Stimulated activated naive CD8-positive, alpha-beta T cell treated with anti-CD3 and anti-CD28 coated beads, Interleukin-15, amount 100 ng/mL, for 72 hours (primary cell): ENCODE measurements at regions not wholly inside any gene's neighbourhood (a gene's known extent, or its start where the extent isn't known, plus 50 kb on each side); places are given as distances from the start of the nearest gene placed in this dataset.

Experiments
- ATAC-seq: fragments of 150-1000 bp; cut with Tn5 transposase; 2 replicates; pipeline ENCODE4 v1.10.0; 2021; ENCODE audit warnings: mild to moderate bottlenecking, moderate library complexity
- DNase-seq, 2 donors: peaks; one replicate each; pipeline ENCODE4 v3.0.0; 2021 to 2022
- H3K27ac Mint-ChIP-seq, 2 donors: one replicate each; pipeline ENCODE4 v1.8.0; 2022; ENCODE audit warnings: mild to moderate bottlenecking in 2 of 2, mixed read lengths in 2 of 2, moderate library complexity in 2 of 2
- H3K27me3 Mint-ChIP-seq: one replicate; pipeline ENCODE4 v1.8.0; 2022; ENCODE audit warnings: mixed read lengths
- H3K4me1 Mint-ChIP-seq: one replicate; pipeline ENCODE4 v1.8.0; 2022; ENCODE audit warnings: mild to moderate bottlenecking, mixed read lengths
- H3K4me3 Mint-ChIP-seq, 2 donors: one replicate each; pipeline ENCODE4 v1.8.0; 2022; ENCODE audit warnings: mild to moderate bottlenecking in 2 of 2, mixed read lengths in 2 of 2, moderate library complexity in 1 of 2
- H3K9me3 Mint-ChIP-seq, 2 donors: one replicate each; pipeline ENCODE4 v1.8.0; 2022; ENCODE audit warnings: mixed read lengths in 2 of 2

GRCh38 chr4:58636381-58636780 is 1526.2 kb upstream of the IGFBP7 start:
- Mint-ChIP-seq H3K27me3 (no peaks in the 10 kb centered on the region), H3K9me3 (peaks cover 13 to 27% of the 10 kb centered on the region in 2 donors), H3K27ac (no peak overlapping the region), H3K4me1 (no peaks in the 10 kb centered on the region), H3K4me3 (no peak overlapping the region)
- ATAC-seq (no peak), DNase-seq (no peak)

- ATAC-seq (no peak), DNase-seq (no peak)
- no peak overlapping the region for H3K4me3 Mint-ChIP-seq
- H3K27me3 Mint-ChIP-seq = no peaks in the 10 kb centered on the region
- H3K27ac Mint-ChIP-seq = no peak overlapping the region
- H3K4me1 Mint-ChIP-seq = no peaks in the 10 kb centered on the region
- H3K9me3 Mint-ChIP-seq = peaks cover 0 to 6% of the 10 kb centered on the region in 2 donors
Measured at GRCh38 chr4:58617226-58617625, 1507.0 kb upstream of the IGFBP7 start.

DNA sequence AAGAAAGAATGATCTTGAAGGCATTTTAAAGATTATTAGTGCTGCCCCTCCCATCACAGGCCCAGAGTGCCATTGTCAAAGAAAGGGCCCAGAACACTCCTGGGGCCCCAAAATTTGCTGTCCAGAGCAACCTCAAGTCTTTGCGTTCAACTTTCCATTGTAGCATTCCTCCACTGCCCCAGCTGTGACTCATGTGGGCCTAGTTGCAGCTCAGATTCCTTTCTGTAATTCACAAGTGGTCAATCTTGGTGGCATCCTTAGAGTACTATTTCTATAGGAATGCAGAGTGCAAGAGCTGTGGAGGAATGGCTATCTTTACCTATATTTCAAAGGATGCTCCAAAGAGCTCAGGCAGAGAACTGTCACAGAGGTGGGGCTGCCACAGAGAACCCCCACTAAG is 1500.8 kb upstream of the IGFBP7 start:
- Mint-ChIP-seq H3K27me3 (no peaks in the 10 kb centered on the region), H3K4me1 (no peaks in the 10 kb centered on the region), H3K4me3 (no peak overlapping the region), H3K9me3 (peaks cover 7 to 9% of the 10 kb centered on the region in 2 donors), H3K27ac (no peak overlapping the region)
- ATAC-seq = no peak
- no peak for DNase-seq

GRCh38 chr4:58606303-58606702 is 1496.1 kb upstream of the IGFBP7 start:
- H3K27me3 Mint-ChIP-seq = no peaks in the 10 kb centered on the region
- ATAC-seq = no peak

GRCh38 chr4:58603951-58604350 is 1493.8 kb upstream of the IGFBP7 start:
- H3K27me3 Mint-ChIP-seq = no peaks in the 10 kb centered on the region
- peaks cover 6 to 10% of the 10 kb centered on the region in 2 donors for H3K9me3 Mint-ChIP-seq

More at GRCh38 chr4:58606303-58606702, 1496.1 kb upstream of the IGFBP7 start:
- H3K9me3 Mint-ChIP-seq = peaks cover 6 to 14% of the 10 kb centered on the region in 2 donors
- no peaks in the 10 kb centered on the region for H3K4me1 Mint-ChIP-seq
- H3K4me3 Mint-ChIP-seq = no peak overlapping the region
- DNase-seq = no peak
- H3K27ac Mint-ChIP-seq = no peak overlapping the region

DNA sequence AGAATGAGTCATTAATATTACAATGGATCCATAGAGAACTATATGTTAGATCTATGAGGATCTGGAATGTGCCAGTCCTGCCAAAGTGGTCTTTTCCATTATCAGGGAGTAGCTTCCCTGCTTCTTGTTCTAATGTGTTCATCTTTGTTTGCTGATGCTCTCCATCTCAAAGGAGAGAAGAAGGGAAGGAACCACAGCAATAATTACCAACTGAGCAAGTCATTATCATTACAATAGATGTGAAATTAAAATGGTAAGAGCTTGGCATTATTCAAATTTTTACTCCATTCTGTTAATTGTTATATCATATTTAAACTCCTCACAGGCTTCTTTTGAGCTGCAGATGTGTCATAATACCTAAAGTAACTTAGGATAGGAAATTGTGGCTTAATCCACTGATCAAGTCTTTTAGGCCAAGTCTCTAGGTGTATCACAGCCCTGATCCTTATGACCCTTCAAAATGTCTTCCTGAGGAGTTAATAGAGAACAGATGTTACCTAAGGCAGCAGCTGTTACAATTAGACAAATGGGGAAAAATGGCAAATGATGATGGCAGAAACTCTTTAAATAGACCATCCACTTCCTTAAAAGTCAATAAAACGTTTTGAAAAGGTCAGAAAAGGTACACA is 1492.7 kb upstream of the IGFBP7 start:
- Mint-ChIP-seq H3K27me3 (no peaks in the 10 kb centered on the region), H3K4me3 (no peak overlapping the region), H3K27ac (no peak overlapping the region), H3K9me3 (peaks cover 6 to 10% of the 10 kb centered on the region in 2 donors), H3K4me1 (no peaks in the 10 kb centered on the region)
- ATAC-seq (no peak), DNase-seq (no peak)

More at GRCh38 chr4:58603951-58604350, 1493.8 kb upstream of the IGFBP7 start:
- H3K4me1 Mint-ChIP-seq = no peaks in the 10 kb centered on the region
- ATAC-seq = no peak
- H3K27ac Mint-ChIP-seq = no peak overlapping the region
- no peak for DNase-seq
- H3K4me3 Mint-ChIP-seq = no peak overlapping the region

DNA sequence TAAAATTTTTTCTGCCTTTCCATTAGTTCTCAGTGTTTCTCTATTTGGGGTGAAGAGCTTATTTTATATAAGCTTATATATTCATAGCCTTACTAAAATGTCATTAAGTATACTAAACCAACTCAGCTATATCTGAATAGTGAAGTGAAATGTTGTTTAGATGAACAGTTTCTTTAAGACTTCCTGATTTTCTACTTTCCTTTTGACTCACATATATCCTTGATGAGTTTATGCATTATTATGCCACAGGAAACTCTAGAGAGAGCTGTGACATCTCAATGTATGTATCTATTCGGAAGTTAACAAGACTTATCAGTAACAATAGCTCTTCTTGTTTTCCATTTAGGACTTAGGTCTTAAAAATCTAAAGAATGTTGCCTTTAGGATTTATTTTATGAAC is 1491.8 kb upstream of the IGFBP7 start:
- Mint-ChIP-seq H3K27ac (no peak overlapping the region), H3K4me3 (no peak overlapping the region), H3K27me3 (no peaks in the 10 kb centered on the region), H3K9me3 (peaks cover 8 to 10% of the 10 kb centered on the region in 2 donors), H3K4me1 (no peaks in the 10 kb centered on the region)
- DNase-seq (no peak), ATAC-seq (no peak)

GRCh38 chr4:58600290-58600689 is 1490.1 kb upstream of the IGFBP7 start:
- DNase-seq (no peak), ATAC-seq (no peak)
- H3K27me3 Mint-ChIP-seq = no peaks in the 10 kb centered on the region
- H3K27ac Mint-ChIP-seq = no peak overlapping the region
- peaks cover 10 to 14% of the 10 kb centered on the region in 2 donors for H3K9me3 Mint-ChIP-seq
- H3K4me3 Mint-ChIP-seq = no peak overlapping the region
- H3K4me1 Mint-ChIP-seq = no peaks in the 10 kb centered on the region

DNA sequence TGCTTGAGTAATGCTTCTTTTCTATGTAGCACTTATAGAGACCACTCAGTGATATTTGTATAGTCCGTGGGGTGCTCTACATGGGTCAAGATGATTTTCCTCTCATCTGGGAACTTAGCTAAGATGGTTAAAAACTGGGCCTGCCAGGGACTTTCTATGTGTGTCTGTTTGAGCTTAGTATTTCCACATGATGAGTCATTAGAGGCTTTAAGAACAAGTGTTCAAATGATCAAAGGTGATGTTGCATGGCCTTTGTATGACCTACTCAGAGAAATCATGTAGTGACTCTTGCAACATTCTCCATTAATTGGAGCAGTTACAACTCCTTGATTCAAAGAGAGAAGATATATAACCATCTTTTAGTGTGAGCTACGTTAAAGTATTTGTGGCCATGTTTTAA is 1480.5 kb upstream of the IGFBP7 start:
- Mint-ChIP-seq H3K4me3 (no peak overlapping the region), H3K4me1 (no peaks in the 10 kb centered on the region), H3K27ac (no peak overlapping the region), H3K9me3 (peaks cover 9 to 15% of the 10 kb centered on the region in 2 donors), H3K27me3 (no peaks in the 10 kb centered on the region)
- DNase-seq = no peak
- no peak for ATAC-seq

GRCh38 chr4:58587856-58588255 is 1477.7 kb upstream of the IGFBP7 start:
- Mint-ChIP-seq H3K4me3 (no peak overlapping the region), H3K9me3 (peaks cover 22 to 26% of the 10 kb centered on the region in 2 donors), H3K4me1 (no peaks in the 10 kb centered on the region), H3K27ac (no peak overlapping the region), H3K27me3 (no peaks in the 10 kb centered on the region)
- ATAC-seq (no peak), DNase-seq (no peak)

GRCh38 chr4:58566260-58566659 is 1456.1 kb upstream of the IGFBP7 start:
- Mint-ChIP-seq H3K4me1 (no peaks in the 10 kb centered on the region), H3K9me3 (peaks cover 3 to 14% of the 10 kb centered on the region in 2 donors), H3K4me3 (no peak overlapping the region), H3K27ac (no peak overlapping the region), H3K27me3 (no peaks in the 10 kb centered on the region)
- DNase-seq (no peak), ATAC-seq (no peak)

GRCh38 chr4:58564695-58565475 is 1454.7 kb upstream of the IGFBP7 start:
- Mint-ChIP-seq H3K4me3 (no peak overlapping the region), H3K9me3 (peaks cover 4 to 12% of the 10 kb centered on the region in 2 donors), H3K27ac (no peak overlapping the region), H3K4me1 (no peaks in the 10 kb centered on the region), H3K27me3 (no peaks in the 10 kb centered on the region)
- ATAC-seq = no peak
- no peak for DNase-seq

- no peak overlapping the region for H3K27ac Mint-ChIP-seq
- no peaks in the 10 kb centered on the region for H3K27me3 Mint-ChIP-seq
- H3K9me3 Mint-ChIP-seq = peaks cover 4 to 19% of the 10 kb centered on the region in 2 donors
- no peaks in the 10 kb centered on the region for H3K4me1 Mint-ChIP-seq
- ATAC-seq (no peak), DNase-seq (no peak)
- H3K4me3 Mint-ChIP-seq = no peak overlapping the region
Measured at GRCh38 chr4:58561170-58561569, 1451.0 kb upstream of the IGFBP7 start.

DNA sequence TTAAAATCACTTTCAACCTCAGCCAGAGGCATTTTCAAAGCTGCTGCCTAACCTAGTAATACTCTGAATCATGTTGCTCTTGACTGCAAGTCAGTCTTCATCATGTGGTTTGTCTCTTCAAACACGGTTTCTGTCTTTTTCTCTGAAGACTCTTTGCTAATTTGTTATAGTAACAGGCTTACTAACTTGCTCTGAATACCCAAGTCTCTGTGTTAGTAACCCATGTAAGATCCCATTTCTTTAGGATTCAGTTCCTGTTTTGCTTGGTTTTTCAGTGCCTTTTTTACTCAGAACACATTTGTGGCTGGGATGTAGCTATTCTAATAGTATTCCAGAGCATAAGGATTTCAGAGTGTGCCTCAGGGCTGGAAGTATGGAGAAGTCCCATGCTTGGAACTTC is 1450.6 kb upstream of the IGFBP7 start:
- H3K27me3 Mint-ChIP-seq = no peaks in the 10 kb centered on the region
- no peak overlapping the region for H3K4me3 Mint-ChIP-seq
- no peaks in the 10 kb centered on the region for H3K4me1 Mint-ChIP-seq
- DNase-seq (no peak), ATAC-seq (no peak)
- no peak overlapping the region for H3K27ac Mint-ChIP-seq
- peaks cover 4 to 19% of the 10 kb centered on the region in 2 donors for H3K9me3 Mint-ChIP-seq

- no peak overlapping the region for H3K27ac Mint-ChIP-seq
- no peaks in the 10 kb centered on the region for H3K27me3 Mint-ChIP-seq
- ATAC-seq (no peak), DNase-seq (no peak)
- H3K4me1 Mint-ChIP-seq = no peaks in the 10 kb centered on the region
- H3K9me3 Mint-ChIP-seq = peaks cover 5 to 7% of the 10 kb centered on the region in 2 donors
- H3K4me3 Mint-ChIP-seq = no peak overlapping the region
Measured at GRCh38 chr4:58553679-58554078, 1443.5 kb upstream of the IGFBP7 start.

DNA sequence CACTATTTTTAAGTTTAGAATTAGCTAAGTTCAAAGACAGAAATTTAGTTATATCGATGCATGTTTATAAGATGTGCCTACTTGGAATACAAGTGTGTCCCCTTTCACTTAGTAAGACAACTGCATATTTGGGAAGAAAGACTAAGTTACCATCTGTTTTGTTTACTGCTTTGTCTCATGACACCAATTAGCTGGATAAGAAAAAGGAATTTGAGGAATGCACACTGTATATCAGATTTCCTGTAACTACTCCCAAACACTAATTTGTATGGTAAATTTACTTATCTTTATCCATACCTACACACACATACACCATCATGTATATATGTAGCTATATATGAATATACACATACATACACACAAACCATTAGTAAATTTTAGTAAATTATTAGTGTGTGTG is 1442.8 kb upstream of the IGFBP7 start:
- DNase-seq = no peak
- H3K27me3 Mint-ChIP-seq = no peaks in the 10 kb centered on the region
- H3K27ac Mint-ChIP-seq = no peak overlapping the region
- H3K9me3 Mint-ChIP-seq = peaks cover 5 to 7% of the 10 kb centered on the region in 2 donors
- H3K4me3 Mint-ChIP-seq = no peak overlapping the region
- H3K4me1 Mint-ChIP-seq = no peaks in the 10 kb centered on the region
- ATAC-seq = no peak
